K562 (cell line): ENCODE measurements at regions not wholly inside any gene's neighbourhood (a gene's known extent, or its start where the extent isn't known, plus 50 kb on each side); places are given as distances from the start of the nearest gene placed in this dataset.

ENCODE experiments used
- ATAC-seq: fragments of 200-7000 bp; cut with Tn5 transposase; 3 replicates; pipeline ENCODE4 v1.9.1; 2020; ENCODE audit warnings: moderate library complexity
- BruUV-seq: library from RNA; stranded (reverse); fragments of 400-500 nt; replicated peaks from 2 replicates; lab custom pipeline; 2021; lab: Mats Ljungman, UMichigan
- CTCF ChIA-PET: fragments of 300-600 bp; formaldehyde crosslinking; extraction: SDS; loops from one replicate; lab custom pipeline; 2021; ENCODE audit warnings: low intra/inter-chr PET ratio; lab: Yijun Ruan, JAX
- POLR2A ChIA-PET: fragments of 300-600, 350-650 bp; sonication (Branson Sonifier 250); formaldehyde crosslinking; extraction: SDS; loops from one replicate; lab custom pipeline; 2021; ENCODE audit warnings: antibody characterized with exemption, inconsistent platforms; lab: Yijun Ruan, JAX
- DNase-seq, 4 experiments: peaks; one replicate each; pipeline versions ENCODE4 v3.0.0 to v3.0.0-alpha.2; 2011 to 2018; ENCODE audit warnings: low spot score in 3 of 4, mixed read lengths in 3 of 4; ENCODE audit errors: extremely low read depth in 1 of 4
- FAIRE-seq: peaks from 2 replicates; lab custom pipeline; 2011; peaks lifted over from hg19 to GRCh38; lab: Jason Lieb, UNC
- H2AFZ ChIP-seq: 2 replicates; pipeline ENCODE4 v1.6.0; 2011; ENCODE audit warnings: low read depth, low read length, control low read depth, inconsistent platforms
- H3K27ac ChIP-seq: fragments of 200-600 bp; 3 replicates; pipeline ENCODE4 v1.8.0; 2011; ENCODE audit warnings: low read depth, mild to moderate bottlenecking, control low read depth, inconsistent platforms, low read length, moderate library complexity, mixed read lengths; ENCODE audit errors: extremely low read depth
- H3K27me3 ChIP-seq, 2 experiments: fragments of 300-600 bp in 1 of 2; 2 replicates in 1 of 2; 3 replicates in 1 of 2; pipeline versions ENCODE4 v1.6.0 to v1.8.0; 2011; ENCODE audit warnings: inconsistent platforms in 2 of 2, low read length in 2 of 2, mild to moderate bottlenecking in 1 of 2, mixed read lengths in 1 of 2, moderate library complexity in 1 of 2; ENCODE audit not compliant: control insufficient read depth in 2 of 2, insufficient read depth in 2 of 2
- H3K36me3 ChIP-seq: fragments of 300-600 bp; 3 replicates; pipeline ENCODE4 v1.8.0; 2011; ENCODE audit warnings: mild to moderate bottlenecking, low read length, inconsistent platforms; ENCODE audit not compliant: control insufficient read depth, insufficient read depth
- H3K4me1 ChIP-seq, 2 experiments: fragments of 200-600 bp in 1 of 2; replicated peaks in 1 of 2; 2 replicates in 1 of 2; 3 replicates in 1 of 2; pipeline versions ENCODE4 v1.5.1 to v1.8.0; 2011; ENCODE audit warnings: inconsistent platforms in 2 of 2, low read length in 2 of 2, mild to moderate bottlenecking in 1 of 2, mixed read lengths in 1 of 2, moderate library complexity in 1 of 2; ENCODE audit not compliant: control insufficient read depth in 2 of 2, insufficient read depth in 2 of 2
- H3K4me2 ChIP-seq: 2 replicates; pipeline ENCODE4 v1.6.1; 2011; ENCODE audit warnings: low read length, control low read depth, inconsistent platforms, mixed read lengths; ENCODE audit not compliant: insufficient read depth
- H3K4me3 ChIP-seq: fragments of 200-600 bp; sonication (generic), shearing (Covaris generic); 2 replicates; pipeline ENCODE4 v1.5.1; 2016; ENCODE audit warnings: control low read depth, inconsistent platforms
- H3K79me2 ChIP-seq: fragments of 200-600 bp; 3 replicates; pipeline ENCODE4 v1.8.0; 2011; ENCODE audit warnings: low read length, inconsistent platforms; ENCODE audit not compliant: control insufficient read depth, insufficient read depth
- H3K9ac ChIP-seq, 2 experiments: 2 replicates each; pipeline versions ENCODE4 v1.6.0 to v1.6.1; 2011; ENCODE audit warnings: low read depth in 2 of 2, low read length in 2 of 2, control low read depth in 1 of 2, inconsistent platforms in 1 of 2, mild to moderate bottlenecking in 1 of 2, mixed read lengths in 1 of 2; ENCODE audit not compliant: insufficient read depth in 1 of 2
- H3K9me1 ChIP-seq: one replicate; pipeline ENCODE4 v1.6.0; 2011; ENCODE audit warnings: inconsistent platforms, mild to moderate bottlenecking, low read length, moderate library complexity; ENCODE audit not compliant: control insufficient read depth, insufficient read depth
- H3K9me3 ChIP-seq: replicated peaks from 2 replicates; pipeline ENCODE4 v1.5.1; 2011; ENCODE audit warnings: low read depth, low read length, inconsistent platforms; ENCODE audit not compliant: control insufficient read depth, insufficient read depth
- H4K20me1 ChIP-seq: replicated peaks from 2 replicates; pipeline ENCODE4 v1.6.1; 2011; ENCODE audit warnings: low read length, inconsistent platforms, mixed read lengths; ENCODE audit not compliant: control insufficient read depth, insufficient read depth
- DDX20 ChIP-seq: fragments of 450-650 bp; IDR thresholded peaks from 2 replicates; pipeline ENCODE4 v1.6.1; 2016; ENCODE audit warnings: missing genetic modification characterization, low read depth, mild to moderate bottlenecking, missing compliant biosample characterization, moderate library complexity
- FOXJ2 ChIP-seq: fragments of 200-800 bp; sonication (Bioruptor generic); IDR thresholded peaks from 2 replicates; pipeline ENCODE4 v1.6.1; 2016; ENCODE audit warnings: missing genetic modification characterization, missing compliant biosample characterization
- HDAC2 ChIP-seq: fragments of 450-650 bp; IDR thresholded peaks from 2 replicates; pipeline ENCODE4 v1.6.1; 2016; ENCODE audit warnings: mild to moderate bottlenecking
- ID3 ChIP-seq, 2 experiments: fragments of 250-450 bp in 1 of 2; fragments of 450-650 bp in 1 of 2; sonication (Bioruptor Pico) in 1 of 2; IDR thresholded peaks; 2 replicates each; pipeline versions ENCODE4 v1.6.1 to v1.8.0; 2016 to 2021; ENCODE audit warnings: mild to moderate bottlenecking in 2 of 2, moderate library complexity in 2 of 2, missing compliant biosample characterization in 1 of 2, missing genetic modification characterization in 1 of 2
- IFI16 ChIP-seq: fragments of 250-450 bp; sonication (Bioruptor Pico); IDR thresholded peaks from 2 replicates; pipeline ENCODE4 v2.1.2; 2022; ENCODE audit warnings: mild to moderate bottlenecking, inconsistent platforms
- LCOR ChIP-seq: sonication (generic); formaldehyde crosslinking; IDR thresholded peaks from 2 replicates; pipeline ENCODE4 v1.8.0; 2022; ENCODE audit warnings: mild to moderate bottlenecking, missing genetic modification reagents
- RERE ChIP-seq: sonication (generic); formaldehyde crosslinking; IDR thresholded peaks from 2 replicates; pipeline ENCODE4 v1.8.0; 2023; ENCODE audit warnings: missing genetic modification reagents, mild to moderate bottlenecking, borderline replicate concordance
- SMAD3 ChIP-seq: fragments of 450-650 bp; formaldehyde crosslinking; conservative IDR thresholded peaks from 2 replicates; pipeline ENCODE4 v1.4.0; 2020; ENCODE audit warnings: mild to moderate bottlenecking
- SREBF1 ChIP-seq: fragments of 150-350 bp; IDR thresholded peaks from 2 replicates; pipeline ENCODE4 v1.6.1; 2014; ENCODE audit warnings: antibody characterized with exemption, low read depth, low read length, borderline replicate concordance
- ZNF239 ChIP-seq: fragments of 250-450 bp; sonication (Bioruptor Pico); IDR thresholded peaks from 2 replicates; pipeline ENCODE4 v1.4.0; 2020; ENCODE audit warnings: mild to moderate bottlenecking
- ZNF282 ChIP-seq: sonication (generic); formaldehyde crosslinking; IDR thresholded peaks from 2 replicates; pipeline ENCODE4 v1.8.1; 2023; ENCODE audit warnings: missing genetic modification reagents
- ZNF311 ChIP-seq: fragments of 250-450 bp; sonication (Bioruptor Pico); IDR thresholded peaks from 2 replicates; pipeline ENCODE4 v1.4.0; 2020; ENCODE audit warnings: mild to moderate bottlenecking, moderate library complexity
- WGBS: fragments of 100-300 bp; shearing (Covaris generic); methylation state at CpG from one replicate; pipeline ENCODE4 v1.1.6; 2016; ENCODE audit warnings: low coverage, mixed read lengths; ENCODE audit not compliant: insufficient coverage; ENCODE audit errors: missing lambda C conversion rate; 5-methylcytosine and 5-hydroxymethylcytosine counted together
- in situ Hi-C: fragments of 300-500 bp; cut with MboI; formaldehyde crosslinking; loops from 4 replicates; pipeline ENCODE4 v1.15.0; 2018; ENCODE audit warnings: inconsistent platforms, mixed read lengths
- intact Hi-C: fragments of 100-400 bp; cut with micrococcal nuclease; formaldehyde crosslinking; loops from 2 replicates; pipeline ENCODE4 v1.14.2; 2022
- TF ChIP-seq, protein P1 (sequence below): sonication (generic); formaldehyde crosslinking; IDR thresholded peaks from 2 replicates; pipeline ENCODE4 v1.8.0; 2022; ENCODE audit warnings: missing genetic modification reagents, mild to moderate bottlenecking, borderline replicate concordance
- TF ChIP-seq, protein P2 (sequence below): sonication (generic); formaldehyde crosslinking; IDR thresholded peaks from 2 replicates; pipeline ENCODE4 v1.8.1; 2023; ENCODE audit warnings: mild to moderate bottlenecking, missing genetic modification reagents
- TF ChIP-seq, protein P3 (sequence below): sonication (generic); formaldehyde crosslinking; IDR thresholded peaks from 2 replicates; pipeline ENCODE4 v1.8.1; 2022; ENCODE audit warnings: missing genetic modification reagents

- no peaks in the 10 kb centered on the region for H3K9me3 ChIP-seq
- FAIRE-seq (no peak), ATAC-seq (no peak), DNase-seq (no peak)
- 0% methylated on average over 3 of the region's 3 CpGs for WGBS
- H3K27ac ChIP-seq, result no peak overlapping the region
- no peak overlapping the region for H3K4me2 ChIP-seq
- no TSS peak for BruUV-seq
- H3K79me2 ChIP-seq, result no peaks in the 10 kb centered on the region
- CTCF ChIA-PET, result no interaction called here
- no peak overlapping the region for H3K9ac ChIP-seq
- no peaks in the 10 kb centered on the region for H3K9me1 ChIP-seq
- POLR2A ChIA-PET, result no interaction called here
- H3K4me3 ChIP-seq, result no peak overlapping the region
- no peaks in the 10 kb centered on the region for H3K36me3 ChIP-seq
- H2AFZ ChIP-seq, result no peak overlapping the region
- no peaks in the 10 kb centered on the region for H3K27me3 ChIP-seq
- intact Hi-C loops (no loop called here), in situ Hi-C loops (no loop called here)
- H4K20me1 ChIP-seq, result no peaks in the 10 kb centered on the region
- no peaks in the 10 kb centered on the region for H3K4me1 ChIP-seq
- TF ChIP-seq DDX20 (tag) (no peak), ZNF239 (CRISPR knock-in tag) (no peak), ZNF282 (CRISPR knock-in tag) (no peak), RERE (CRISPR knock-in tag) (no peak), IFI16 (no peak), SMAD3 (CRISPR knock-in tag) (no peak), ZNF311 (CRISPR knock-in tag) (no peak), SREBF1 (no peak), LCOR (CRISPR knock-in tag) (no peak), HDAC2 (no peak), ID3 (CRISPR knock-in tag; IDR thresholded peaks at IDR 0.05) (no peak), ID3 (tag; IDR thresholded peaks at IDR 0.05) (no peak), FOXJ2 (tag) (no peak)
- TF ChIP-seq, protein P1, sequence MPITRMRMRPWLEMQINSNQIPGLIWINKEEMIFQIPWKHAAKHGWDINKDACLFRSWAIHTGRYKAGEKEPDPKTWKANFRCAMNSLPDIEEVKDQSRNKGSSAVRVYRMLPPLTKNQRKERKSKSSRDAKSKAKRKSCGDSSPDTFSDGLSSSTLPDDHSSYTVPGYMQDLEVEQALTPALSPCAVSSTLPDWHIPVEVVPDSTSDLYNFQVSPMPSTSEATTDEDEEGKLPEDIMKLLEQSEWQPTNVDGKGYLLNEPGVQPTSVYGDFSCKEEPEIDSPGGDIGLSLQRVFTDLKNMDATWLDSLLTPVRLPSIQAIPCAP (CRISPR knock-in tag), result no peak
- TF ChIP-seq, protein P2, sequence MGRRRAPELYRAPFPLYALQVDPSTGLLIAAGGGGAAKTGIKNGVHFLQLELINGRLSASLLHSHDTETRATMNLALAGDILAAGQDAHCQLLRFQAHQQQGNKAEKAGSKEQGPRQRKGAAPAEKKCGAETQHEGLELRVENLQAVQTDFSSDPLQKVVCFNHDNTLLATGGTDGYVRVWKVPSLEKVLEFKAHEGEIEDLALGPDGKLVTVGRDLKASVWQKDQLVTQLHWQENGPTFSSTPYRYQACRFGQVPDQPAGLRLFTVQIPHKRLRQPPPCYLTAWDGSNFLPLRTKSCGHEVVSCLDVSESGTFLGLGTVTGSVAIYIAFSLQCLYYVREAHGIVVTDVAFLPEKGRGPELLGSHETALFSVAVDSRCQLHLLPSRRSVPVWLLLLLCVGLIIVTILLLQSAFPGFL (CRISPR knock-in tag), result no peak
- TF ChIP-seq, protein P3, sequence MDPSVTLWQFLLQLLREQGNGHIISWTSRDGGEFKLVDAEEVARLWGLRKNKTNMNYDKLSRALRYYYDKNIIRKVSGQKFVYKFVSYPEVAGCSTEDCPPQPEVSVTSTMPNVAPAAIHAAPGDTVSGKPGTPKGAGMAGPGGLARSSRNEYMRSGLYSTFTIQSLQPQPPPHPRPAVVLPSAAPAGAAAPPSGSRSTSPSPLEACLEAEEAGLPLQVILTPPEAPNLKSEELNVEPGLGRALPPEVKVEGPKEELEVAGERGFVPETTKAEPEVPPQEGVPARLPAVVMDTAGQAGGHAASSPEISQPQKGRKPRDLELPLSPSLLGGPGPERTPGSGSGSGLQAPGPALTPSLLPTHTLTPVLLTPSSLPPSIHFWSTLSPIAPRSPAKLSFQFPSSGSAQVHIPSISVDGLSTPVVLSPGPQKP (CRISPR knock-in tag), result no peak
Observed at GRCh38 chr13:62210951-62211350, 795.3 kb upstream of the PCDH20 start.
